NCI-H1417 treated with DMSO at 0.1 percent for 48 hours (cell line): ENCODE measurements at regions not wholly inside any gene's neighbourhood (a gene's known extent, or its start where the extent isn't known, plus 50 kb on each side); places are given as distances from the start of the nearest gene placed in this dataset.

Experiments
- DNase-seq: peaks from one replicate; lab custom pipeline; 2025; lab: John Stamatoyannopoulos, UW

GRCh38 chr4:123747016-123747415, 350.4 kb downstream of the SPRY1 start:
- no peak for DNase-seq

- no peak for DNase-seq
Observed at GRCh38 chr4:123748806-123749205, 352.2 kb downstream of the SPRY1 start.

- no peak for DNase-seq
Observed at GRCh38 chr4:123749383-123749782, 352.8 kb downstream of the SPRY1 start.

- DNase-seq: no peak
Observed at GRCh38 chr4:123750044-123750443, 353.4 kb downstream of the SPRY1 start.

- DNase-seq: no peak
Observed at GRCh38 chr4:123755655-123756054, 359.1 kb downstream of the SPRY1 start.

- DNase-seq: no peak
Observed at GRCh38 chr4:123767806-123768205, 371.2 kb downstream of the SPRY1 start.

- no peak for DNase-seq
Observed at GRCh38 chr4:123770884-123771283, 374.3 kb downstream of the SPRY1 start.

GRCh38 chr4:123776267-123776666, 379.7 kb downstream of the SPRY1 start:
- no peak for DNase-seq

GRCh38 chr4:123777373-123777772, 380.8 kb downstream of the SPRY1 start:
- DNase-seq: no peak

GRCh38 chr4:123783151-123783790, 386.7 kb downstream of the SPRY1 start:
- DNase-seq: no peak

GRCh38 chr4:123783921-123784320, 387.3 kb downstream of the SPRY1 start:
- DNase-seq: no peak

- DNase-seq: no peak
Observed at GRCh38 chr4:123784626-123785025, 388.0 kb downstream of the SPRY1 start.

- no peak for DNase-seq
Observed at GRCh38 chr4:123785538-123785937, 388.9 kb downstream of the SPRY1 start.

GRCh38 chr4:123786163-123786915, 389.7 kb downstream of the SPRY1 start:
- no peak for DNase-seq

- no peak for DNase-seq
Observed at GRCh38 chr4:123786920-123787319, 390.3 kb downstream of the SPRY1 start.

- DNase-seq: no peak
Observed at GRCh38 chr4:123787512-123788080, 391.0 kb downstream of the SPRY1 start.

GRCh38 chr4:123788577-123788976, 392.0 kb downstream of the SPRY1 start:
- DNase-seq: no peak

GRCh38 chr4:123790681-123791080, 394.1 kb downstream of the SPRY1 start:
- no peak for DNase-seq

- DNase-seq: no peak
Observed at GRCh38 chr4:123802082-123802645, 405.6 kb downstream of the SPRY1 start.

- no peak for DNase-seq
Observed at GRCh38 chr4:123802933-123803332, 406.3 kb downstream of the SPRY1 start.

GRCh38 chr4:123804196-123804721, 407.7 kb downstream of the SPRY1 start:
- no peak for DNase-seq

- no peak for DNase-seq
Observed at GRCh38 chr4:123806056-123806455, 409.5 kb downstream of the SPRY1 start.

GRCh38 chr4:123807187-123807586, 410.6 kb downstream of the SPRY1 start:
- DNase-seq: no peak
